H54 (cell line): ENCODE measurements at regions not wholly inside any gene's neighbourhood (a gene's known extent, or its start where the extent isn't known, plus 50 kb on each side); places are given as distances from the start of the nearest gene placed in this dataset.
"Not testable (repeated sequence)": the region's sequence is repeated elsewhere in the genome, so short reads cannot be mapped to it uniquely, and the experiment has no call there.

Experiments
- DNase-seq: peaks from one replicate; pipeline ENCODE4 v3.0.0; 2011; ENCODE audit warnings: low spot score, mixed read lengths; ENCODE audit not compliant: insufficient read length
- FAIRE-seq: peaks from 3 replicates; lab custom pipeline; 2011; peaks lifted over from hg19 to GRCh38; lab: Jason Lieb, UNC
- POLR2A ChIP-seq: IDR thresholded peaks from 2 replicates; pipeline ENCODE4 v1.6.1; 2011; ENCODE audit warnings: low read depth, mild to moderate bottlenecking, low read length

DNA sequence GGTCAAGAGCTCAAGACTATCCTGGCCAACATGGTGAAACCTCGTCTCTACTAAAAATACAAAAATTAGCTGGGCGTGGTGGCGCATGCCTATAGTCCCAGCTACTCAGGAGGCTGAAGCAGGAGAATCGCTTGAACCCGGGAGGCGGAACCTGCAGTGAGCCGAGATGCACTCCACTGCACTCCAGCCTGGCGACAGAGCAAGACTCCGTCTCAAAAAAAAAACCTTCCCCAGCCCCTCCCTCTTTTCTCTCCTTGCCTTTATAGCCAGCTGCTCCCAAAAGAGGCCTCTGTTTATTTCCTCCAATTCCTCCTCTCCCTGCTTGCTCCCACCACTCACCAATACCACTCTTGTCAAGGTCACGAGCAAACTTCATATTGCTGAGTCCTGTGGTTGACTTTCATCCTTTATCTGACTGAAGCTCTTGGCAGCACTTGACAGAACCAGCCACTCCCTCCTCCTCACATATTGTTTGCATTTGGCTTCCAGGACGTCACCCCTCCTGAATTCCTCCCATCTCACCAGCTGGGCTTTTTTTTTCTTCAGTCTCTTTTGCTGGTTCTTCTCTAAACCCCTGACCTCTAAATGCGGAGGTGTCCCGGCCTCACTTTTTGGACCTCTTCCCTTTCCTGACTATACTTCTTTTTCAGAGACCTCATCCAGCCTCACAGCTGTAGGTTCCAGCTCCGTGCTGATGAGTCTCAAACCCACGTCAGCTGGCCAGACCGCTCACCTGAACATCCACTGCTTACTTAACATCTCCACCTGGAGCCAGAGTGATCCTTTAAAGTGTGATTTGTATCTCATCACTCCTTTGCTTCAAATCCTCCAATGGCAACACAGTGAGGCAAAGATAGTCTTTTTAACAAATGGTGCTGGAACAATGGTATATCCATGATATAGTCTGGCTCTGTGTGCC, 84.6 kb upstream of the CAB39 start:
- FAIRE-seq = no peak
- DNase-seq = no peak
- no peak for TF ChIP-seq POLR2A

DNA sequence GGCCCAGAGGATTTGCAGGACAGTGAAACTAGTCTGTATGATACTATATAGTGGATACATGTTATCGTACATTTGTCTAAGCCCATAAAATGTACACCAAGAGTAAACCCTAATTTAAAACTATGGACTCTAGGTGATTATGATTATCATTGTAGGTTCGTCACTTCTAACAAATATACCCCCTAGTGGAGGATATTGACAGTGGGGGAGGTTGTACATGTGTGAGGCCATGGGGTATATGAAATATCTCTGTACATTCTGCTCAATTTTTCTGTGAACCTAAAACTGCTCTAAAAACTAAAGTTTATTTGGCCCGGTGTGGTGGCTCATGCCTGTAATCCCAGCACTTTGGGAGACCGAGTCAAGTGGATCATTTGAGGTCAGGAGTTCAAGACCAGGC, 81.2 kb upstream of the CAB39 start:
- TF ChIP-seq POLR2A = no peak
- no peak for FAIRE-seq
- no peak for DNase-seq

DNA sequence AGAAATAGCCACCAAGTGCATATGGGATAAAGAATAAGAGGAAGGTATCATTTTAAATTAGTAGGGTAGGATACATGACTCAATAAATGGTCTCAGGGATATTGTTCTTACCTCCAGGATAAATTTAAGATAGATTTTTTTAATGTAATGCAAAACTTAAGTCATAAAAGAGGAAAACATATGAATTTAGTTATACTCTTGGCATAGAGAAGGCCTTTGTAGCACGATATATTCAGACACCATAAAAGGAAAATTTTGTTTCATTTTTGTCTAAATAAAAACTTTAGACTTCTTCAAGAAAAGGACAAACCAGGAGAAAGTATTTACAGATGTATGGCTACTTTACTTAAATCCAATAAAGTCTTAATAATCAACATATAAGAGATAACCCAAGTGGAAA, 78.5 kb upstream of the CAB39 start:
- DNase-seq (no peak), FAIRE-seq (no peak)
- TF ChIP-seq POLR2A = no peak

- FAIRE-seq, DNase-seq: not testable (repeated sequence)
These were observed 77.8 kb upstream of the CAB39 start for GRCh38 chr2:230634721-230635313.

DNA sequence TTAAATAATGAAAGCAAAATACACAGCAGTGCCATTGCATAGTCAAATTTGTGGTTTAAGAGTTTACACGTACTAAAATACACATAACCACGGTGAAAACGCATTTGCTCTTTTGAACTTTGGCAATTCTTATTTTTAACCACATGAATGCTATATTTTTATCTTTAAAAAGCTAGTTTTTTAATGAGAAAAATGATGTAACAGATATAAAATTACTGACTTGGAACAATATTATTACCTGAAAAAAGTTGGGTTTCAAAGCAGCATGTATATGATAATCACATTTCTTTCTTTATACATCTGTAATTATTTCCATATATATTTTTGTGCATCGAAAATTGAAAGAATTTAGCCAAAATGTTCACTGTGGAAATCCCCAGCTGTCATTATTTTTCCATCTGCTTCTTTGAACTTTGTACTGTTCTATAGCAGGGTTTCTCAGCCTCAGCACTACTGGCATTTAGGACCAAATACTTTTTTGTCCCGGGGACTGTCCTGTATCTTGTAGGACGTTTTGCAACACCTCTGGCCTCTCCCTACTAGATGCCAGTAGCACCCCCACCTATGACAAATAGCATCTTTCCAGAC, 75.9 kb upstream of the CAB39 start:
- DNase-seq (no peak), FAIRE-seq (no peak)
- TF ChIP-seq POLR2A = no peak

DNA sequence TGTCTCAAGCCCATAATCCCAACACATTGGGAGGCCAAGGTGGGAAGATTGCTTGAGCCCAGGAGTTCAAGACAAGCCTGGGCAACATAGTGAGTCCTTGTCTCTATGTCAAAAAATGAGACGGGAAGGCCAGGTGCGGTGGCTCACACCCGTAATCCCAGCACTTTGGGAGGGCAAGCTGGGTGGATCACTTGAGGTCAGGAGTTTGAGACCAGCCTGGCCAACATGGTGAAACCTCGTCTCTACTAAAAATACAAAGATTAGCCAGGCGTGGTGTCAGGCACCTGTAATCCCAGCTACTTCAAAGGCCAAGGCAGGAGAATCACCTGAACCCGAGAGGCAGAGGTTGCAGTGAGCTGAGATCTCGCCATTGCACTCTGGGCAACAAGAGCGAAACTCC, 75.2 kb upstream of the CAB39 start:
- DNase-seq, FAIRE-seq: not testable (repeated sequence)

DNA sequence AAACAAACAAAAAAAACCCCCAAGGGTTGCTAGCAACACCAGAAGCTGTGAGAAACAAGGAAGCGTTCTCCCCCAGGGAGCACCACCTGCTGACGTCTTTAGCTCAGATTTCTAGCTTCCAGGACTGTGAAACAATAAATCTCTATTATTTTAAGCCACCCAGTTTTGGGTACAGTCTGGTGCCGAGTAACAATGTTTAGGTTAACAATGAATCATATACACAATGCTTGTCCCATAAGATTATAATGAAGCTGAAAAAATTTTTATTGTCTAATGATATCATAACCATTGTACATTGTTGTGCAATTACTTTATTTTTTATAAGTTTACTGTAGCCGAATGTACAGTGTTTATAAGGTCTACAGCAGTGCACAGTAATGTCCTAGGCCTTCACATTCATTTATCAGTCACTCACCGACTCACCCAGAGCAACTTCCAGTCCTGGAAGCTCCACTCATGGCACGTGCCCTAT, 72.1 kb upstream of the CAB39 start:
- no peak for TF ChIP-seq POLR2A
- FAIRE-seq (no peak), DNase-seq (no peak)

DNA sequence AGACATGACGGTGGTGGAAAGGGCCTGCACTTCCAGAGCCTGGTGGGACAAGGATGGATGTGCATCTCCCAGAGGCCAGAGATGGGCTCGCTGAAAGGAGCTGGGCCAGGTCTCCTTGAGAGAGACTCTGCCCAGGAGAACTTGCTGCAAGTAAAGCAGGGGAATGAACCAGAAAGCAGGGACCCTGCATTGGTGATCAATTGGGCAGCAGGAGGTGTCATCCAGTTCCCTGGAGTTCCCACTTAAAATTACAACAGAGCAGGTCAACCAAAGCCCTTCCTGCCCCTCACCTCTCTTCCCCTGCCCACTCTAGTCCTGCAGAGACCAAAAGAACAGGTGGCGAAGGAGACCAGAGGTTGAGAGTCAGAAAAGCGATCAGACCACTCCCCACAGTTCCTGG, 69.7 kb upstream of the CAB39 start:
- no peak for TF ChIP-seq POLR2A
- DNase-seq = no peak
- FAIRE-seq = no peak

DNA sequence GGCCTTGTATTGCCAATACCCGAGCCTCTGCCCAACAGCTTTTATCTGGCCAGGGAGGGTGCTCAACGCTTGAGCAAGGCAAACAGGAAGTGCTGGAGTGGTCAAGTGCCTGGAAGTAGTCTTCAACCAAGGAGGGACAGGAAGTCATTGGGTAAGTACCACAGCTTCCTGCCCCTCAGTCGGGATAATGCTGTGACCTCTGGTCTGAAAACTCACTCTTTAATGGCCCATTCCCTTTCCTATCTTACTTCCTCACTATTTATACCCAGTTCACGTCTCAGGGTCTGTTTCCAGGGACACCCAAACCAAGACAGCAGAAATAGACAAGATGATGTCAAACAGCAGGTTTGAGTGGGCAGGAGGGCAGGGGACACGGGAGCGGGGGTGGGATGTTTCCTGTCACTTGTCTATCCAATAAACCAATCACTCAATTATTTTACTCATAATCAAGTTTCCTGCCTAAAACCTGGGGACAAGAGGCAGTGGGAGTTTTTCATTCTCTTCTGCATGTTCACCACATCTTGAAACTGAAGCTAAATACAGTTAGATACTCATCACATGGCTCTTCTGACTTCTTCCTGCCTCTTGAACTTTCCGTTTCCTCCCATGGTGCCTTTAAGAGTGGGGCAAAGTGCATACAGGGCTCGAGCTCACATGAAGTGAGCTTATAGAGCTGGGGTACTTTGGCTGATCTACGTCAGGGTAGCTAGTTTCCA, 68.9 kb upstream of the CAB39 start:
- no peak for TF ChIP-seq POLR2A
- DNase-seq (no peak), FAIRE-seq (no peak)

- FAIRE-seq = no peak
- TF ChIP-seq POLR2A = no peak
- no peak for DNase-seq
These were observed 68.2 kb upstream of the CAB39 start for GRCh38 chr2:230644356-230644935.

DNA sequence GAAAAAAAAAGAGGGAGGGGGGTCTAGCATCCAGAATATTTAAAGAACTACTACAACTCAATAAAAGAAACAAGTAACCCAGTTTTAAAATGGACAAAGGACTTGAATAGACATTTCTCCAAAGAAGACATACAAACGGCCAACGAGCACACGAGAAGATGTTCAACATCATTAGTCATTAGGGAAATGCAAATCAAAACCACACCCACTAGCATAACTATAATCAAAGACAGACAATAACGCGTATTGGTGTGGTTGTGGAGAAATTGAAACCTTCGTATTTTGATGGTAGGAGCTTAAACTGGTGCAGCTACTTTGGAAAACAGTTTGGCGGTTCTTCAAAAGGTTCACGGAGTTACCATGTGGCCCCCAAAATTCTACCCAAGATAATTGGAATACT, 64.3 kb upstream of the CAB39 start:
- no peak for TF ChIP-seq POLR2A
- DNase-seq (no peak), FAIRE-seq (no peak)

GRCh38 chr2:230650585-230651137, 62.0 kb upstream of the CAB39 start:
- FAIRE-seq (no peak), DNase-seq (no peak)
- TF ChIP-seq POLR2A = no peak

GRCh38 chr2:230654057-230654456, 58.6 kb upstream of the CAB39 start:
- DNase-seq (no peak), FAIRE-seq (no peak)
- TF ChIP-seq POLR2A = no peak

GRCh38 chr2:230657462-230657861, 55.2 kb upstream of the CAB39 start:
- TF ChIP-seq POLR2A = no peak
- DNase-seq = no peak
- FAIRE-seq = no peak
